OCI-LY7 (cell line): ENCODE measurements at regions not wholly inside any gene's neighbourhood (a gene's known extent, or its start where the extent isn't known, plus 50 kb on each side); places are given as distances from the start of the nearest gene placed in this dataset.

ENCODE experiments used
- CTCF ChIP-seq: fragments of 200-600 bp; sonication (generic); conservative IDR thresholded peaks from 2 replicates; pipeline ENCODE4 v1.5.1; 2014; ENCODE audit warnings: mild to moderate bottlenecking, antibody characterized with exemption, low read length, moderate library complexity, mixed read lengths
- EZH2phosphoT487 ChIP-seq: fragments of 200-600 bp; sonication (generic); IDR thresholded peaks from 2 replicates; pipeline ENCODE4 v1.6.1; 2018; ENCODE audit warnings: low read depth, borderline replicate concordance, mild to moderate bottlenecking, mixed run types, antibody characterized with exemption, low read length, moderate library complexity, mixed read lengths

- TF ChIP-seq CTCF: no peak
- TF ChIP-seq EZH2phosphoT487: no peak
Measured at GRCh38 chr18:73888565-73888964, 259.1 kb downstream of the FBXO15 start.
